ENCODE measurements at regions not wholly inside any gene's neighbourhood (a gene's known extent, or its start where the extent isn't known, plus 50 kb on each side); places are given as distances from the start of the nearest gene placed in this dataset.
"Not testable (repeated sequence)": the region's sequence is repeated elsewhere in the genome, so short reads cannot be mapped to it uniquely, and the experiment has no call there.

GRCh38 chr15:36186376-36186775 is 393.1 kb upstream of the CDIN1 start:
- no peak for DNase-seq
- no peaks in the 10 kb centered on the region for H3K27me3 ChIP-seq (replicated peaks)
- TF ChIP-seq, protein P1, sequence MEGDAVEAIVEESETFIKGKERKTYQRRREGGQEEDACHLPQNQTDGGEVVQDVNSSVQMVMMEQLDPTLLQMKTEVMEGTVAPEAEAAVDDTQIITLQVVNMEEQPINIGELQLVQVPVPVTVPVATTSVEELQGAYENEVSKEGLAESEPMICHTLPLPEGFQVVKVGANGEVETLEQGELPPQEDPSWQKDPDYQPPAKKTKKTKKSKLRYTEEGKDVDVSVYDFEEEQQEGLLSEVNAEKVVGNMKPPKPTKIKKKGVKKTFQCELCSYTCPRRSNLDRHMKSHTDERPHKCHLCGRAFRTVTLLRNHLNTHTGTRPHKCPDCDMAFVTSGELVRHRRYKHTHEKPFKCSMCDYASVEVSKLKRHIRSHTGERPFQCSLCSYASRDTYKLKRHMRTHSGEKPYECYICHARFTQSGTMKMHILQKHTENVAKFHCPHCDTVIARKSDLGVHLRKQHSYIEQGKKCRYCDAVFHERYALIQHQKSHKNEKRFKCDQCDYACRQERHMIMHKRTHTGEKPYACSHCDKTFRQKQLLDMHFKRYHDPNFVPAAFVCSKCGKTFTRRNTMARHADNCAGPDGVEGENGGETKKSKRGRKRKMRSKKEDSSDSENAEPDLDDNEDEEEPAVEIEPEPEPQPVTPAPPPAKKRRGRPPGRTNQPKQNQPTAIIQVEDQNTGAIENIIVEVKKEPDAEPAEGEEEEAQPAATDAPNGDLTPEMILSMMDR (IDR thresholded peaks at IDR 0.05; ENCODE audit: low read depth, low read length, missing control alignments), result no peak
- no peak overlapping the region for H3K27ac ChIP-seq
- H3K36me3 ChIP-seq (replicated peaks), result no peaks in the 10 kb centered on the region
- H3K4me3 ChIP-seq (ENCODE audit: low read depth, low read length), result no peak overlapping the region
- in situ Hi-C loops (cut with HindIII; ENCODE audit: low pct_ligation_motif_present, low sequenced_read_pairs), result no loop called here

DNA sequence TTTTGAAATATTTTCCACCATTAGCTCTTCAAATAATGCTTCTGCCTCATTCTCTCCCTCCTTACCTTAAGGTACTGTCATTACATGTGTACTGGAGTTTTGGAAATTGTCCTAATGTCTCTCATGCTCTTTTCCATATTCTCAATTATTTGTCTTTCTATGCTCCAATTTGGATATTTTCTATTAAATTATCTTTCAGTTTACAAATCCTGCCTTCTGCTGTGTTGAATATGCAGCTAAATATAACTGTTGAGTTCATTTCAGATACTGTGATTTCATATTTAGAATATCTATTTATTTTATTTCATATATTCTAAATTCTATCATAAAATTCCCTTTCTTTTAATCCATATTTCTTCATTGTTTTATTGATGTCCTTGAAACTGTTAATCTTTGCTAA is 388.0 kb upstream of the CDIN1 start:
- TF ChIP-seq, protein P1 (IDR thresholded peaks at IDR 0.05; ENCODE audit: low read depth, low read length, missing control alignments), result no peak
- Histone ChIP-seq H3K27me3 (replicated peaks) (no peaks in the 10 kb centered on the region), H3K27ac (no peak overlapping the region), H3K4me3 (ENCODE audit: low read depth, low read length) (no peak overlapping the region), H3K36me3 (replicated peaks) (no peaks in the 10 kb centered on the region)
- in situ Hi-C loops (cut with HindIII; ENCODE audit: low pct_ligation_motif_present, low sequenced_read_pairs), result no loop called here
- DNase-seq, result no peak

DNA sequence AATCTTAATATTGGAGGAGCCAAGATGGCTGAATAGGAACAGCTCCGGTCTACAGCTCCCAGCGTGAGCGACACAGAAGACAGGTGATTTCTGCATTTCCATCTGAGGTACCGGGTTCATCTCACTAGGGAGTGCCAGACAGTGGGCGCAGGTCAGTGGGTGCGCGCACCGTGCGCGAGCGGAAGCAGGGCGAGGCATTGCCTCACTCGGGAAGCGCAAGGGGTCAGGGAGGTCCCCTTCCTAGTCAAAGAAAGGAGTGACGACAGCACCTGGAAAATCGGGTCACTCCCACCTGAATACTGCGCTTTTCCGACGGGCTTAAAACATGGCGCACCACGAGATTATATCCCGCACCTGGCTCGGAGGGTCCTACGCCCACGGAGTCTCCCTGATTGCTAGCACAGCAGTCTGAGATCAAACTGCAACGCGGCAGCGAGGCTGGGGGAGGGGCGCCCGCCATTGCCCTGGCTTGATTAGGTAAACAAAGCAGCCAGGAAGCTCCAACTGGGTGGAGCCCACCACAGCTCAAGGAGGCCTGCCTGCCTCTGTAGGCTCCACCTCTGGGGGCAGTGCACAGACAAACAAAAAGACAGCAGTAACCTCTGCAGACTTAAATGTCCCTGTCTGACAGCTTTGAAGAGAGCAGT is 383.9 kb upstream of the CDIN1 start:
- DNase-seq; H3K27me3 ChIP-seq (replicated peaks): not testable (repeated sequence)

GRCh38 chr15:36208868-36209582 is 370.4 kb upstream of the CDIN1 start:
- Histone ChIP-seq H3K27me3 (replicated peaks) (no peaks in the 10 kb centered on the region), H3K4me3 (ENCODE audit: low read depth, low read length) (no peak overlapping the region), H3K36me3 (replicated peaks) (no peaks in the 10 kb centered on the region), H3K27ac (no peak overlapping the region)
- in situ Hi-C loops (cut with HindIII; ENCODE audit: low pct_ligation_motif_present, low sequenced_read_pairs), result no loop called here
- TF ChIP-seq, protein P1 (IDR thresholded peaks at IDR 0.05; ENCODE audit: low read depth, low read length, missing control alignments), result no peak
- no peak for DNase-seq

More for the DNA sequence above, 383.9 kb upstream of the CDIN1 start:
- H3K4me3 ChIP-seq (ENCODE audit: low read depth, low read length); in situ Hi-C loops (cut with HindIII; ENCODE audit: low pct_ligation_motif_present, low sequenced_read_pairs); H3K27ac ChIP-seq; H3K36me3 ChIP-seq (replicated peaks): not testable (repeated sequence)

DNA sequence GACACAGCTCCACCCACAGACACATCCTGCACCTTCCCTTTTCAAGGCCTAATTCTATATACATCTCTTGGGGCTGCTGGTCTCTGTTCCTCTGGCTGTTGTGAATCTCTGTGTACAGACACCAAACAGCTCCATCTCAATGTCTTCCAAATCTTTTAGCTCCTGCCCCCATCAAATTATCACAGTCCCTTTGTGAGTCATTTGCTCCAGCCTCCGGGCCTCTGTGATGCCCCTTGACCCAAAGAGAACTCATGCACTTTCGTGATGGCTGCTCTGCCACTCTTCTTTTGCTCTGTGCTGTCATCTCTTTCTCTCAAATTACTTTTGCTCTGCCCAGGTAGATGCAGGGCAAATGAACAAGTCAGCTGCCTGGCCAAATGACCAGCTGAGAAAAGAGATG is 369.0 kb upstream of the CDIN1 start:
- TF ChIP-seq, protein P1 (IDR thresholded peaks at IDR 0.05; ENCODE audit: low read depth, low read length, missing control alignments), result no peak
- no peaks in the 10 kb centered on the region for H3K27me3 ChIP-seq (replicated peaks)
- no peak for DNase-seq
- in situ Hi-C loops (cut with HindIII; ENCODE audit: low pct_ligation_motif_present, low sequenced_read_pairs), result no loop called here
- no peaks in the 10 kb centered on the region for H3K36me3 ChIP-seq (replicated peaks)
- H3K27ac ChIP-seq, result no peak overlapping the region
- H3K4me3 ChIP-seq (ENCODE audit: low read depth, low read length), result no peak overlapping the region

DNA sequence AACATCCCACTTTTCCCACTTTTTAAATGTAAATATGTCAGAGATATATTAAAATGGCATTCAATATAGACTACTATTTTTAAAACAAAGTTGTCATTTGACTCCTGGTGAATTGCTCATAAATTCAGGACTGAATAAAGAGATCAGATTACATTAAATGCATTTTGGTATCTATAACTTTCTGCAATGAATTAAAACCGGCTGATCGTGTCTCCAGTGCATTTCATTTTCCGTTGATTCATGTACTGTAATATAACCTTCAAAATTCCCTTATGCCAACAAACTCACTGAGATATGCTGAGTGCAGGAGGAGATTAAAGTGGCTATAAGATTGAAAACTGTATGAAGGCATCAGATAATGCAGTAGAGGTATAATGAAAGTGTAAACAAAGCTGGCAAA is 361.1 kb upstream of the CDIN1 start:
- Histone ChIP-seq H3K27ac (no peak overlapping the region), H3K4me3 (ENCODE audit: low read depth, low read length) (no peak overlapping the region)
- in situ Hi-C loops (cut with HindIII; ENCODE audit: low pct_ligation_motif_present, low sequenced_read_pairs), result no loop called here

More for the DNA sequence above, 361.1 kb upstream of the CDIN1 start:
- TF ChIP-seq, protein P1 (IDR thresholded peaks at IDR 0.05; ENCODE audit: low read depth, low read length, missing control alignments), result no peak
- no peaks in the 10 kb centered on the region for H3K27me3 ChIP-seq (replicated peaks)
- DNase-seq, result no peak
- H3K36me3 ChIP-seq (replicated peaks), result no peaks in the 10 kb centered on the region

All from brain microvascular endothelial cell (primary cell).